ENCODE measurements at regions not wholly inside any gene's neighbourhood (a gene's known extent, or its start where the extent isn't known, plus 50 kb on each side); places are given as distances from the start of the nearest gene placed in this dataset.

- Histone ChIP-seq H3K9me3 (ENCODE audit: control insufficient read depth, low read length) (no peaks in the 10 kb centered on the region), H3K79me2 (no peaks in the 10 kb centered on the region), H3K9ac (no peak overlapping the region), H3K27me3 (ENCODE audit: control insufficient read depth, insufficient read depth, low read length) (no peaks in the 10 kb centered on the region), H3K36me3 (ENCODE audit: control insufficient read depth, insufficient read depth, low read length) (no peaks in the 10 kb centered on the region), H3K4me2 (ENCODE audit: low read length) (no peak overlapping the region), H3K4me1 (no peaks in the 10 kb centered on the region), H3K27ac (no peak overlapping the region), H2AFZ (no peak overlapping the region), H3K4me3 (ENCODE audit: low read depth, low read length) (no peak overlapping the region)
- TF ChIP-seq CTCF (IDR thresholded peaks at IDR 0.05), result no peak
These were observed 96.3 kb upstream of the ST6GALNAC5 start for GRCh38 chr1:76770979-76771378.

- no peaks in the 10 kb centered on the region for H3K27me3 ChIP-seq (ENCODE audit: control insufficient read depth, insufficient read depth, low read length)
- H3K4me1 ChIP-seq, result no peaks in the 10 kb centered on the region
- H3K79me2 ChIP-seq, result no peaks in the 10 kb centered on the region
- no peak overlapping the region for H3K9ac ChIP-seq
- H3K9me3 ChIP-seq (ENCODE audit: control insufficient read depth, low read length), result no peaks in the 10 kb centered on the region
- no peak overlapping the region for H3K4me2 ChIP-seq (ENCODE audit: low read length)
- H3K36me3 ChIP-seq (ENCODE audit: control insufficient read depth, insufficient read depth, low read length), result no peaks in the 10 kb centered on the region
- H3K27ac ChIP-seq, result no peak overlapping the region
- TF ChIP-seq CTCF (IDR thresholded peaks at IDR 0.05), result no peak
- H3K4me3 ChIP-seq (ENCODE audit: low read depth, low read length), result no peak overlapping the region
- no peak overlapping the region for H2AFZ ChIP-seq
These were observed 85.8 kb upstream of the ST6GALNAC5 start for GRCh38 chr1:76781447-76781846.

- Histone ChIP-seq H3K79me2 (no peaks in the 10 kb centered on the region), H3K36me3 (ENCODE audit: control insufficient read depth, insufficient read depth, low read length) (no peaks in the 10 kb centered on the region), H3K4me2 (ENCODE audit: low read length) (no peak overlapping the region), H3K9me3 (ENCODE audit: control insufficient read depth, low read length) (no peaks in the 10 kb centered on the region), H3K4me3 (ENCODE audit: low read depth, low read length) (no peak overlapping the region), H3K27me3 (ENCODE audit: control insufficient read depth, insufficient read depth, low read length) (no peaks in the 10 kb centered on the region), H2AFZ (no peak overlapping the region), H3K27ac (no peak overlapping the region), H3K4me1 (no peaks in the 10 kb centered on the region), H3K9ac (no peak overlapping the region)
- TF ChIP-seq CTCF (IDR thresholded peaks at IDR 0.05), result no peak
These were observed 84.5 kb upstream of the ST6GALNAC5 start for GRCh38 chr1:76782809-76783208.

- Histone ChIP-seq H3K4me2 (ENCODE audit: low read length) (no peak overlapping the region), H3K9me3 (ENCODE audit: control insufficient read depth, low read length) (no peaks in the 10 kb centered on the region), H3K9ac (no peak overlapping the region), H3K27me3 (ENCODE audit: control insufficient read depth, insufficient read depth, low read length) (no peaks in the 10 kb centered on the region), H3K27ac (no peak overlapping the region), H3K4me1 (no peaks in the 10 kb centered on the region), H3K79me2 (no peaks in the 10 kb centered on the region), H2AFZ (no peak overlapping the region), H3K36me3 (ENCODE audit: control insufficient read depth, insufficient read depth, low read length) (no peaks in the 10 kb centered on the region), H3K4me3 (ENCODE audit: low read depth, low read length) (no peak overlapping the region)
- TF ChIP-seq CTCF (IDR thresholded peaks at IDR 0.05), result no peak
These were observed 82.8 kb upstream of the ST6GALNAC5 start for GRCh38 chr1:76784502-76784901.

GRCh38 chr1:76786222-76786621 is 81.1 kb upstream of the ST6GALNAC5 start:
- H3K27ac ChIP-seq, result no peak overlapping the region
- no peak overlapping the region for H3K9ac ChIP-seq
- no peaks in the 10 kb centered on the region for H3K36me3 ChIP-seq (ENCODE audit: control insufficient read depth, insufficient read depth, low read length)
- H3K27me3 ChIP-seq (ENCODE audit: control insufficient read depth, insufficient read depth, low read length), result no peaks in the 10 kb centered on the region
- TF ChIP-seq CTCF (IDR thresholded peaks at IDR 0.05), result no peak
- H3K4me2 ChIP-seq (ENCODE audit: low read length), result no peak overlapping the region
- H3K4me1 ChIP-seq, result no peaks in the 10 kb centered on the region
- H3K9me3 ChIP-seq (ENCODE audit: control insufficient read depth, low read length), result no peaks in the 10 kb centered on the region
- H3K4me3 ChIP-seq (ENCODE audit: low read depth, low read length), result no peak overlapping the region
- no peaks in the 10 kb centered on the region for H3K79me2 ChIP-seq
- H2AFZ ChIP-seq, result no peak overlapping the region

All from parathyroid adenoma (tissue), 2 donors.